ENCODE measurements at regions not wholly inside any gene's neighbourhood (a gene's known extent, or its start where the extent isn't known, plus 50 kb on each side); places are given as distances from the start of the nearest gene placed in this dataset.
A peak's percentile ranks its signal among the peaks of the same experiment; 100 is the strongest.

GRCh38 chr19:5269279-5269678 lies 71.3 kb downstream of the PTPRS start:
- Mint-ChIP-seq H3K27ac (peak overlapping the region; percentile 2), H3K27me3 (no peaks in the 10 kb centered on the region), H3K4me1 (no peaks in the 10 kb centered on the region), H3K9me3 (no peaks in the 10 kb centered on the region), H3K36me3 (ENCODE audit: low read depth) (no peaks in the 10 kb centered on the region), H3K4me3 (no peak overlapping the region)
- ChIA-PET CTCF (no interaction called here), POLR2A (no interaction called here)
- no peak for DNase-seq

GRCh38 chr19:5268801-5269200 lies 71.8 kb downstream of the PTPRS start:
- H3K27ac Mint-ChIP-seq: peak overlapping the region; percentile 2
- CTCF ChIA-PET: no interaction called here
- no peak overlapping the region for H3K4me3 Mint-ChIP-seq
- no peaks in the 10 kb centered on the region for H3K9me3 Mint-ChIP-seq
- H3K27me3 Mint-ChIP-seq: no peaks in the 10 kb centered on the region
- no peak for DNase-seq
- POLR2A ChIA-PET: no interaction called here
- H3K36me3 Mint-ChIP-seq (ENCODE audit: low read depth): no peaks in the 10 kb centered on the region
- H3K4me1 Mint-ChIP-seq: no peaks in the 10 kb centered on the region

- H3K27ac Mint-ChIP-seq: no peak overlapping the region
- ChIA-PET POLR2A (no interaction called here), CTCF (no interaction called here)
- no peaks in the 10 kb centered on the region for H3K9me3 Mint-ChIP-seq
- no peaks in the 10 kb centered on the region for H3K36me3 Mint-ChIP-seq (ENCODE audit: low read depth)
- H3K4me1 Mint-ChIP-seq: no peaks in the 10 kb centered on the region
- H3K27me3 Mint-ChIP-seq: no peaks in the 10 kb centered on the region
- DNase-seq: no peak
- no peak overlapping the region for H3K4me3 Mint-ChIP-seq
Observed at GRCh38 chr19:5265260-5265659, 75.4 kb downstream of the PTPRS start.

- Mint-ChIP-seq H3K4me3 (no peak overlapping the region), H3K36me3 (ENCODE audit: low read depth) (no peaks in the 10 kb centered on the region), H3K27me3 (no peaks in the 10 kb centered on the region), H3K4me1 (no peaks in the 10 kb centered on the region), H3K9me3 (no peaks in the 10 kb centered on the region), H3K27ac (no peak overlapping the region)
- CTCF ChIA-PET: no interaction called here
- POLR2A ChIA-PET: no interaction called here
- no peak for DNase-seq
Observed at GRCh38 chr19:5264453-5264852, 76.2 kb downstream of the PTPRS start.

GRCh38 chr19:5263615-5264014 lies 77.0 kb downstream of the PTPRS start:
- DNase-seq: no peak
- no peaks in the 10 kb centered on the region for H3K27me3 Mint-ChIP-seq
- no peak overlapping the region for H3K4me3 Mint-ChIP-seq
- ChIA-PET POLR2A (no interaction called here), CTCF (no interaction called here)
- no peaks in the 10 kb centered on the region for H3K36me3 Mint-ChIP-seq (ENCODE audit: low read depth)
- H3K27ac Mint-ChIP-seq: no peak overlapping the region
- no peaks in the 10 kb centered on the region for H3K4me1 Mint-ChIP-seq
- H3K9me3 Mint-ChIP-seq: no peaks in the 10 kb centered on the region

GRCh38 chr19:5262721-5263120 lies 77.9 kb downstream of the PTPRS start:
- ChIA-PET POLR2A (no interaction called here), CTCF (no interaction called here)
- no peak overlapping the region for H3K27ac Mint-ChIP-seq
- H3K9me3 Mint-ChIP-seq: no peaks in the 10 kb centered on the region
- no peaks in the 10 kb centered on the region for H3K27me3 Mint-ChIP-seq
- no peaks in the 10 kb centered on the region for H3K4me1 Mint-ChIP-seq
- H3K4me3 Mint-ChIP-seq: no peak overlapping the region
- DNase-seq: no peak
- no peaks in the 10 kb centered on the region for H3K36me3 Mint-ChIP-seq (ENCODE audit: low read depth)

GRCh38 chr19:5261156-5261890 lies 79.3 kb downstream of the PTPRS start:
- Mint-ChIP-seq H3K36me3 (ENCODE audit: low read depth) (no peaks in the 10 kb centered on the region), H3K27ac (no peak overlapping the region), H3K4me3 (no peak overlapping the region), H3K27me3 (no peaks in the 10 kb centered on the region), H3K4me1 (no peaks in the 10 kb centered on the region), H3K9me3 (no peaks in the 10 kb centered on the region)
- POLR2A ChIA-PET: no interaction called here
- no peak for DNase-seq
- CTCF ChIA-PET: no interaction called here

- ChIA-PET CTCF (no interaction called here), POLR2A (no interaction called here)
- peaks cover 6% of the 10 kb centered on the region for H3K9me3 Mint-ChIP-seq
- H3K27me3 Mint-ChIP-seq: no peaks in the 10 kb centered on the region
- no peaks in the 10 kb centered on the region for H3K4me1 Mint-ChIP-seq
- H3K27ac Mint-ChIP-seq: no peak overlapping the region
- DNase-seq: no peak
- H3K36me3 Mint-ChIP-seq (ENCODE audit: low read depth): no peaks in the 10 kb centered on the region
- H3K4me3 Mint-ChIP-seq: no peak overlapping the region
Observed at GRCh38 chr19:5260381-5260967, 80.1 kb downstream of the PTPRS start.

- H3K27ac Mint-ChIP-seq: no peak overlapping the region
- H3K4me1 Mint-ChIP-seq: no peaks in the 10 kb centered on the region
- H3K36me3 Mint-ChIP-seq (ENCODE audit: low read depth): no peaks in the 10 kb centered on the region
- DNase-seq: no peak
- H3K27me3 Mint-ChIP-seq: no peaks in the 10 kb centered on the region
- peaks cover 9% of the 10 kb centered on the region for H3K9me3 Mint-ChIP-seq
- no peak overlapping the region for H3K4me3 Mint-ChIP-seq
- ChIA-PET POLR2A (no interaction called here), CTCF (no interaction called here)
Observed at GRCh38 chr19:5259750-5260149, 80.9 kb downstream of the PTPRS start.

- ChIA-PET POLR2A (no interaction called here), CTCF (no interaction called here)
- H3K9me3 Mint-ChIP-seq: peaks cover 17% of the 10 kb centered on the region
- H3K4me1 Mint-ChIP-seq: no peaks in the 10 kb centered on the region
- no peak overlapping the region for H3K4me3 Mint-ChIP-seq
- no peak for DNase-seq
- H3K36me3 Mint-ChIP-seq (ENCODE audit: low read depth): no peaks in the 10 kb centered on the region
- no peaks in the 10 kb centered on the region for H3K27me3 Mint-ChIP-seq
- H3K27ac Mint-ChIP-seq: no peak overlapping the region
Observed at GRCh38 chr19:5257155-5258045, 83.2 kb downstream of the PTPRS start.

- POLR2A ChIA-PET: no interaction called here
- peaks cover 17% of the 10 kb centered on the region for H3K9me3 Mint-ChIP-seq
- no peaks in the 10 kb centered on the region for H3K27me3 Mint-ChIP-seq
- CTCF ChIA-PET: no interaction called here
- no peak for DNase-seq
- H3K27ac Mint-ChIP-seq: no peak overlapping the region
- no peaks in the 10 kb centered on the region for H3K36me3 Mint-ChIP-seq (ENCODE audit: low read depth)
- H3K4me1 Mint-ChIP-seq: no peaks in the 10 kb centered on the region
- H3K4me3 Mint-ChIP-seq: no peak overlapping the region
Observed at GRCh38 chr19:5255602-5256231, 84.9 kb downstream of the PTPRS start.

- no peak overlapping the region for H3K4me3 Mint-ChIP-seq
- H3K27ac Mint-ChIP-seq: no peak overlapping the region
- peaks cover 17% of the 10 kb centered on the region for H3K9me3 Mint-ChIP-seq
- DNase-seq: no peak
- ChIA-PET CTCF (no interaction called here), POLR2A (no interaction called here)
- no peaks in the 10 kb centered on the region for H3K27me3 Mint-ChIP-seq
- no peaks in the 10 kb centered on the region for H3K36me3 Mint-ChIP-seq (ENCODE audit: low read depth)
- no peaks in the 10 kb centered on the region for H3K4me1 Mint-ChIP-seq
Observed at GRCh38 chr19:5254944-5255343, 85.7 kb downstream of the PTPRS start.

GRCh38 chr19:5254543-5254942 lies 86.1 kb downstream of the PTPRS start:
- Mint-ChIP-seq H3K4me1 (no peaks in the 10 kb centered on the region), H3K4me3 (no peak overlapping the region), H3K27ac (no peak overlapping the region), H3K9me3 (peaks cover 17% of the 10 kb centered on the region), H3K27me3 (no peaks in the 10 kb centered on the region), H3K36me3 (ENCODE audit: low read depth) (no peaks in the 10 kb centered on the region)
- CTCF ChIA-PET: no interaction called here
- POLR2A ChIA-PET: no interaction called here
- no peak for DNase-seq

Measured in activated CD4-positive, alpha-beta T cell treated with anti-CD3 and anti-CD28 coated beads, Interleukin-2, amount 10 ng/mL, durations not matched to agents 7 days and 5 days (primary cell).